Trophoblast cell (in vitro differentiated cells and primary cell): ENCODE measurements at regions not wholly inside any gene's neighbourhood (a gene's known extent, or its start where the extent isn't known, plus 50 kb on each side); places are given as distances from the start of the nearest gene placed in this dataset.

ENCODE experiments used
- DNase-seq, 2 donors: peaks; one replicate each; pipeline ENCODE4 v3.0.0-alpha.2; 2016
- H2AFZ ChIP-seq: 2 replicates; pipeline ENCODE4 v1.6.1; 2013; ENCODE audit warnings: low read length, moderate library complexity, mild to moderate bottlenecking; ENCODE audit not compliant: insufficient read depth, poor library complexity
- H2AK5ac ChIP-seq: 2 replicates; pipeline ENCODE4 v1.6.1; 2013; ENCODE audit warnings: mild to moderate bottlenecking, low read length
- H2BK120ac ChIP-seq: 2 replicates; pipeline ENCODE4 v1.6.1; 2013; ENCODE audit warnings: low read length, mild to moderate bottlenecking, moderate library complexity; ENCODE audit not compliant: insufficient read depth, poor library complexity
- H2BK12ac ChIP-seq: 2 replicates; pipeline ENCODE4 v1.6.1; 2013; ENCODE audit warnings: mild to moderate bottlenecking, low read length, moderate library complexity
- H2BK5ac ChIP-seq: 2 replicates; pipeline ENCODE4 v1.6.1; 2013; ENCODE audit warnings: low read length, low read depth, moderate library complexity, mild to moderate bottlenecking; ENCODE audit not compliant: poor library complexity
- H3K14ac ChIP-seq: 2 replicates; pipeline ENCODE4 v1.6.1; 2013; ENCODE audit warnings: mild to moderate bottlenecking, low read length
- H3K18ac ChIP-seq: 2 replicates; pipeline ENCODE4 v1.6.1; 2013; ENCODE audit warnings: mild to moderate bottlenecking, low read length
- H3K23ac ChIP-seq: 2 replicates; pipeline ENCODE4 v1.6.1; 2013; ENCODE audit warnings: low read length
- H3K27ac ChIP-seq: 2 replicates; pipeline ENCODE4 v1.5.1; 2013; ENCODE audit warnings: low read depth, mild to moderate bottlenecking, inconsistent platforms, low read length, moderate library complexity
- H3K27me3 ChIP-seq: 2 replicates; pipeline ENCODE4 v1.6.1; 2013; ENCODE audit warnings: inconsistent platforms, mild to moderate bottlenecking, low read length, moderate library complexity; ENCODE audit not compliant: insufficient read depth
- H3K36me3 ChIP-seq, 2 experiments: 1 replicate in 1 of 2; 2 replicates in 1 of 2; pipeline ENCODE4 v1.6.1; 2013; ENCODE audit warnings: low read length in 2 of 2, mild to moderate bottlenecking in 2 of 2, moderate library complexity in 1 of 2; ENCODE audit not compliant: insufficient read depth in 2 of 2, control insufficient read depth in 1 of 2
- H3K4ac ChIP-seq: 2 replicates; pipeline ENCODE4 v1.6.1; 2013; ENCODE audit warnings: low read depth, mild to moderate bottlenecking, low read length, moderate library complexity
- H3K4me1 ChIP-seq, 2 experiments: 1 replicate in 1 of 2; 2 replicates in 1 of 2; pipeline ENCODE4 v1.6.1; 2013; ENCODE audit warnings: low read length in 2 of 2, mild to moderate bottlenecking in 2 of 2, moderate library complexity in 1 of 2; ENCODE audit not compliant: insufficient read depth in 2 of 2, control insufficient read depth in 1 of 2
- H3K4me2 ChIP-seq: 2 replicates; pipeline ENCODE4 v1.6.1; 2013; ENCODE audit warnings: inconsistent platforms, mild to moderate bottlenecking, low read length, moderate library complexity
- H3K4me3 ChIP-seq: 2 replicates; pipeline ENCODE4 v1.5.1; 2013; ENCODE audit warnings: mild to moderate bottlenecking, low read depth, low read length, inconsistent platforms
- H3K79me1 ChIP-seq: one replicate; pipeline ENCODE4 v1.6.1; 2013; ENCODE audit warnings: low read length
- H3K79me2 ChIP-seq: 2 replicates; pipeline ENCODE4 v1.6.1; 2013; ENCODE audit warnings: low read length, mild to moderate bottlenecking; ENCODE audit not compliant: control insufficient read depth, insufficient read depth, poor library complexity
- H3K9ac ChIP-seq: 2 replicates; pipeline ENCODE4 v1.6.1; 2013; ENCODE audit warnings: mild to moderate bottlenecking, low read length
- H3K9me3 ChIP-seq: 2 replicates; pipeline ENCODE4 v1.6.1; 2013; ENCODE audit warnings: low read depth, mild to moderate bottlenecking, control low read depth, inconsistent platforms, low read length; ENCODE audit not compliant: insufficient read depth
- H4K12ac ChIP-seq: 2 replicates; pipeline ENCODE4 v1.6.1; 2013; ENCODE audit warnings: low read depth, mild to moderate bottlenecking, low read length, moderate library complexity
- H4K8ac ChIP-seq: 2 replicates; pipeline ENCODE4 v1.6.1; 2013; ENCODE audit warnings: low read depth, mild to moderate bottlenecking, low read length, moderate library complexity
- H4K91ac ChIP-seq: one replicate; pipeline ENCODE4 v1.6.1; 2013; ENCODE audit warnings: low read depth, mild to moderate bottlenecking, low read length, moderate library complexity
- WGBS: extraction: QIAGEN DNeasy Blood & Tissue Kit; methylation state at CpG from one replicate; pipeline ENCODE4 v1.1.7; 2013; ENCODE audit warnings: missing lambda C conversion rate; ENCODE audit not compliant: insufficient read length, insufficient coverage; ENCODE audit errors: extremely low coverage; 5-methylcytosine and 5-hydroxymethylcytosine counted together

- H3K18ac ChIP-seq: no peak overlapping the region
- H2AFZ ChIP-seq: no peak overlapping the region
- no peak overlapping the region for H4K12ac ChIP-seq
- H3K79me2 ChIP-seq: no peaks in the 10 kb centered on the region
- no CpG with 5 or more reads among the region's 2 CpGs for WGBS
- H2BK12ac ChIP-seq: no peak overlapping the region
- no peaks in the 10 kb centered on the region for H3K79me1 ChIP-seq
- no peak for DNase-seq
- no peak overlapping the region for H3K4me3 ChIP-seq
- no peak overlapping the region for H4K8ac ChIP-seq
- H3K4me1 ChIP-seq: no peaks in the 10 kb centered on the region
- H3K9me3 ChIP-seq: no peaks in the 10 kb centered on the region
- H3K27me3 ChIP-seq: no peaks in the 10 kb centered on the region
- no peak overlapping the region for H3K4ac ChIP-seq
- H3K14ac ChIP-seq: no peak overlapping the region
- H2BK5ac ChIP-seq: no peak overlapping the region
- no peak overlapping the region for H3K4me2 ChIP-seq
- no peak overlapping the region for H3K9ac ChIP-seq
- H4K91ac ChIP-seq: no peak overlapping the region
- H3K27ac ChIP-seq: no peak overlapping the region
- no peak overlapping the region for H3K23ac ChIP-seq
- no peak overlapping the region for H2BK120ac ChIP-seq
- no peak overlapping the region for H2AK5ac ChIP-seq
- H3K36me3 ChIP-seq: no peaks in the 10 kb centered on the region
Measured at GRCh38 chr2:16161085-16161565, 220.8 kb downstream of the MYCN start.

DNA sequence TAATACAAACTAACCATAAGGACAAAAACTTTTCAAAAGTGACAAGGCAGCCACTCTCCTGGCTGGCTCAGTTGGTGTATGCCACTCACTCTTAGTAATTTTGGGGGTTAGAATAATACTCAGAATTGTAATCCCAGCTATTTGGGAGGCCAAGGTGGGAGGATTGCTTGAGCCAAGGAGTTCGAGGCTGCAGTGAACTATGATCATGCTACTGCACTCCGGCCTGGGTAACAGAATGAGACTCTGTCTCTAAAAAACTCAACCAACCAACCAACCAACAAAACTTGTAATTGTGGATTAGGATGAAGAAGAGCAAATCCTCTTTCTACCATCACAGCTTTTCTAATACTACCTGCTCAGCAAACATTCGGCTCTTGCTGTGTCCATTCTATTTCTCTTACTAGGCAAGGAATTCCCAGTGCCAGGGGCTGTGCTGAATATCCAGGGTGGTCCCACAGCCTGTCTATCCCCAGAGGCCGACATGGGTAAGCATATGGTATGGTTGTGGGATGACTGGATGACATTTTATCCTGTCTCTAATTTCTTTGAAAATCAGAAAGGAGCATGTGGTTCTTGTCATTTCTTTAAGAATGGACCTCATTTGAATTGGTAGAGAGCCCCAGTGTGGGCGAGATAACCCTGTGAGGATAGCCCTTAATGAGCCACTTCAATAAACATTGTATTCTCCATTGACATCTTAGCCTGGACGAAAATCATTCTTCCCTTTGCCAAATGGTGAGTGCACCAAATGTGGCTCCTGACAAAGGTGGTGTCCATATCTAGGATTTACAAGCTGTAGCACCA lies 220.1 kb downstream of the MYCN start:
- H2AFZ ChIP-seq: no peak overlapping the region
- no peak overlapping the region for H2AK5ac ChIP-seq
- H3K4ac ChIP-seq: no peak overlapping the region
- H2BK120ac ChIP-seq: no peak overlapping the region
- no CpG with 5 or more reads among the region's 6 CpGs for WGBS
- no peak overlapping the region for H4K8ac ChIP-seq
- no peak overlapping the region for H3K14ac ChIP-seq
- H3K9me3 ChIP-seq: no peaks in the 10 kb centered on the region
- H3K4me3 ChIP-seq: no peak overlapping the region
- no peak overlapping the region for H3K9ac ChIP-seq
- no peak overlapping the region for H2BK5ac ChIP-seq
- no peaks in the 10 kb centered on the region for H3K4me1 ChIP-seq
- no peaks in the 10 kb centered on the region for H3K79me1 ChIP-seq
- no peak overlapping the region for H3K4me2 ChIP-seq
- H3K23ac ChIP-seq: no peak overlapping the region
- H4K91ac ChIP-seq: no peak overlapping the region
- no peak overlapping the region for H2BK12ac ChIP-seq
- H3K27ac ChIP-seq: no peak overlapping the region
- no peak overlapping the region for H3K18ac ChIP-seq
- no peaks in the 10 kb centered on the region for H3K79me2 ChIP-seq
- H3K36me3 ChIP-seq: no peaks in the 10 kb centered on the region
- no peak overlapping the region for H4K12ac ChIP-seq
- DNase-seq: no peak
- no peaks in the 10 kb centered on the region for H3K27me3 ChIP-seq

GRCh38 chr2:16156411-16156810 lies 216.1 kb downstream of the MYCN start:
- no peaks in the 10 kb centered on the region for H3K79me2 ChIP-seq
- DNase-seq: peak in 1 of 2 donors; percentile 0
- no peak overlapping the region for H3K23ac ChIP-seq
- no peak overlapping the region for H2BK12ac ChIP-seq
- no peak overlapping the region for H2AFZ ChIP-seq
- no peaks in the 10 kb centered on the region for H3K79me1 ChIP-seq
- H3K4me2 ChIP-seq: no peak overlapping the region
- no peak overlapping the region for H3K14ac ChIP-seq
- H2BK5ac ChIP-seq: no peak overlapping the region
- H4K8ac ChIP-seq: no peak overlapping the region
- WGBS: no CpG with 5 or more reads among the region's 3 CpGs
- H3K9ac ChIP-seq: no peak overlapping the region
- H3K4me3 ChIP-seq: no peak overlapping the region
- no peaks in the 10 kb centered on the region for H3K36me3 ChIP-seq
- no peak overlapping the region for H2AK5ac ChIP-seq
- H4K91ac ChIP-seq: no peak overlapping the region
- no peaks in the 10 kb centered on the region for H3K27me3 ChIP-seq
- H3K4me1 ChIP-seq: no peaks in the 10 kb centered on the region
- H4K12ac ChIP-seq: no peak overlapping the region
- H3K9me3 ChIP-seq: no peaks in the 10 kb centered on the region
- H3K27ac ChIP-seq: no peak overlapping the region
- H3K4ac ChIP-seq: no peak overlapping the region
- no peak overlapping the region for H2BK120ac ChIP-seq
- no peak overlapping the region for H3K18ac ChIP-seq

DNA sequence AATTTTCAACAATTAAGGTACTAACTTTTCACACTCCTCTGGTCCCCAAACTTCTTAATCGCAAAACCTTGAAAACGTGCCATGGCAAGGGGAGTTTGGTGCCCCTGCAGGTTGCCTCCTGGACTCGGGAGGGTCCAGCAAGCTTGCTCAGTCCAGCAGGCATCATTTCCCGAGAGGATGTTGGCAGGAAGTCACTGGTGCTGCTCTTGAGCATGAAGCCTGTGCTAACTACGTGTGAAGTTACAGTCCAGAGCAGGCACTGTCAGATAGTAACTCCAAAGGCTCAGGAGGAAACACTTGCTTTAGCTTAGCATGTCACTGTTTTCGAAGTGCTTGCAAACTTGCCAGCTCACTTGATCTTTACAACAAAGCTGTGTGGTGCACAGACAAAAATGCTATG lies 215.4 kb downstream of the MYCN start:
- no peak overlapping the region for H2AFZ ChIP-seq
- no CpG with 5 or more reads among the region's 6 CpGs for WGBS
- DNase-seq: peak in 1 of 2 donors; percentile 0
- H3K79me2 ChIP-seq: no peaks in the 10 kb centered on the region
- no peaks in the 10 kb centered on the region for H3K4me1 ChIP-seq
- no peak overlapping the region for H4K8ac ChIP-seq
- H3K9ac ChIP-seq: no peak overlapping the region
- no peaks in the 10 kb centered on the region for H3K27me3 ChIP-seq
- H2BK120ac ChIP-seq: no peak overlapping the region
- no peak overlapping the region for H3K4me3 ChIP-seq
- H3K27ac ChIP-seq: no peak overlapping the region
- no peak overlapping the region for H4K91ac ChIP-seq
- H2BK5ac ChIP-seq: no peak overlapping the region
- H3K36me3 ChIP-seq: no peaks in the 10 kb centered on the region
- no peak overlapping the region for H3K14ac ChIP-seq
- no peaks in the 10 kb centered on the region for H3K79me1 ChIP-seq
- no peak overlapping the region for H3K23ac ChIP-seq
- no peak overlapping the region for H3K18ac ChIP-seq
- H2BK12ac ChIP-seq: no peak overlapping the region
- no peaks in the 10 kb centered on the region for H3K9me3 ChIP-seq
- H2AK5ac ChIP-seq: no peak overlapping the region
- no peak overlapping the region for H3K4me2 ChIP-seq
- H3K4ac ChIP-seq: no peak overlapping the region
- H4K12ac ChIP-seq: no peak overlapping the region
